Right lobe of liver (tissue), 4 donors: ENCODE measurements at regions not wholly inside any gene's neighbourhood (a gene's known extent, or its start where the extent isn't known, plus 50 kb on each side); places are given as distances from the start of the nearest gene placed in this dataset.

ENCODE experiments used
- POLR2A ChIP-seq: fragments of 450-650 bp; IDR thresholded peaks from one replicate; pipeline ENCODE4 v1.6.1; 2017; ENCODE audit warnings: antibody characterized with exemption, mild to moderate bottlenecking
- TF ChIP-seq, protein P1 (sequence below), 4 donors: fragments of 200-600 bp in 3 of 4; fragments of 450-650 bp in 1 of 4; IDR thresholded peaks; one replicate each; pipeline versions ENCODE4 v1.5.1 to v1.8.0; 2016 to 2022; ENCODE audit warnings: antibody characterized with exemption in 4 of 4, mild to moderate bottlenecking in 2 of 4
- donor health status: DM: no; HTN: no; CAD: no.
- donor health status: DM: no; HTN: no; CAD: no.
- donor health status: DM: no; HTN: yes; CAD: no.

DNA sequence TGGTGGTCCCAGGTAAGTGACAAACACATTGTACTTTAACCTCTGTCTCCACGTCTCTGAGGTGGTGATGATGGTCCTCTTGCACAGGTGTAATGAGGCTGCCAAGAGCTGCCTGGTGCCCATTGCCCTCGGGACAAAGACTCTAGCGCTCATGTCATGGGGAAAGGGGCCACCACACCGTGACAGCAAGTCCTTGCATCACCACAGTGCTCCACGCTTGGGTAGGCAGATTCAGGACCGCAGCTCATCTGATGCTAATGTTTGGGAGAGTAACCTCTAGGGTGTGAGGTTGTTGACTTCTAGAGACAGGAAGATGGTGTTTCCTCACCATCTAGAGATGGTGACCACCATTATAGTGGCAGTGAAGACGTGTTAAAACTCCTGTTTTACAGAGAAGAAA is 395.6 kb downstream of the ADRA2A start:
- TF ChIP-seq, protein P1, sequence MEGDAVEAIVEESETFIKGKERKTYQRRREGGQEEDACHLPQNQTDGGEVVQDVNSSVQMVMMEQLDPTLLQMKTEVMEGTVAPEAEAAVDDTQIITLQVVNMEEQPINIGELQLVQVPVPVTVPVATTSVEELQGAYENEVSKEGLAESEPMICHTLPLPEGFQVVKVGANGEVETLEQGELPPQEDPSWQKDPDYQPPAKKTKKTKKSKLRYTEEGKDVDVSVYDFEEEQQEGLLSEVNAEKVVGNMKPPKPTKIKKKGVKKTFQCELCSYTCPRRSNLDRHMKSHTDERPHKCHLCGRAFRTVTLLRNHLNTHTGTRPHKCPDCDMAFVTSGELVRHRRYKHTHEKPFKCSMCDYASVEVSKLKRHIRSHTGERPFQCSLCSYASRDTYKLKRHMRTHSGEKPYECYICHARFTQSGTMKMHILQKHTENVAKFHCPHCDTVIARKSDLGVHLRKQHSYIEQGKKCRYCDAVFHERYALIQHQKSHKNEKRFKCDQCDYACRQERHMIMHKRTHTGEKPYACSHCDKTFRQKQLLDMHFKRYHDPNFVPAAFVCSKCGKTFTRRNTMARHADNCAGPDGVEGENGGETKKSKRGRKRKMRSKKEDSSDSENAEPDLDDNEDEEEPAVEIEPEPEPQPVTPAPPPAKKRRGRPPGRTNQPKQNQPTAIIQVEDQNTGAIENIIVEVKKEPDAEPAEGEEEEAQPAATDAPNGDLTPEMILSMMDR (IDR thresholded peaks at IDR 0.05): no peak
- TF ChIP-seq POLR2A: no peak
